ENCODE measurements at regions not wholly inside any gene's neighbourhood (a gene's known extent, or its start where the extent isn't known, plus 50 kb on each side); places are given as distances from the start of the nearest gene placed in this dataset.

GRCh38 chr12:61521258-61521657, 738.9 kb upstream of the USP15 start:
- TF ChIP-seq EZH2 (IDR thresholded peaks at IDR 0.05) (no peak), POLR2A (IDR thresholded peaks at IDR 0.05; ENCODE audit: borderline replicate concordance, extremely low read depth, insufficient read depth, insufficient read length) (no peak), CTCF (IDR thresholded peaks at IDR 0.05 in 2 of 3, conservative IDR thresholded peaks at IDR 0.05 in 1 of 3; ENCODE audit: borderline replicate concordance in 1 of 3, insufficient read depth in 1 of 3, low read depth in 2 of 3, low read length in 2 of 3) (no peak), ZBTB33 (IDR thresholded peaks at IDR 0.05; ENCODE audit: extremely low read depth, insufficient replicate concordance, low read length) (no peak), EGR1 (IDR thresholded peaks at IDR 0.05; ENCODE audit: low read depth) (no peak), YY1 (IDR thresholded peaks at IDR 0.05; ENCODE audit: extremely low read depth, insufficient replicate concordance, low read depth, low read length) (no peak), REST (IDR thresholded peaks at IDR 0.05; ENCODE audit: low read depth) (no peak), JUND (IDR thresholded peaks at IDR 0.05) (no peak)
